Glutamatergic neuron (in vitro differentiated cells): ENCODE measurements at regions not wholly inside any gene's neighbourhood (a gene's known extent, or its start where the extent isn't known, plus 50 kb on each side); places are given as distances from the start of the nearest gene placed in this dataset.

Experiments
- DNase-seq: peaks from one replicate; pipeline ENCODE4 v3.0.0; 2022
- H3K27ac Mint-ChIP-seq: one replicate; pipeline ENCODE4 v1.8.0; 2020; ENCODE audit warnings: mild to moderate bottlenecking, mixed read lengths, inconsistent platforms; ENCODE audit not compliant: unreplicated experiment
- H3K27me3 Mint-ChIP-seq: one replicate; pipeline ENCODE4 v1.8.0; 2020; ENCODE audit warnings: mild to moderate bottlenecking, moderate library complexity, mixed read lengths, inconsistent platforms; ENCODE audit not compliant: unreplicated experiment
- H3K36me3 Mint-ChIP-seq: one replicate; pipeline ENCODE4 v1.8.0; 2020; ENCODE audit warnings: mild to moderate bottlenecking, mixed read lengths, inconsistent platforms; ENCODE audit not compliant: unreplicated experiment
- H3K4me1 Mint-ChIP-seq: one replicate; pipeline ENCODE4 v1.8.0; 2020; ENCODE audit warnings: mild to moderate bottlenecking, low read depth, mixed read lengths, inconsistent platforms; ENCODE audit not compliant: unreplicated experiment
- H3K4me3 Mint-ChIP-seq: one replicate; pipeline ENCODE4 v1.8.0; 2020; ENCODE audit warnings: mild to moderate bottlenecking, mixed read lengths, inconsistent platforms; ENCODE audit not compliant: unreplicated experiment
- H3K9me3 Mint-ChIP-seq: one replicate; pipeline ENCODE4 v1.8.0; 2020; ENCODE audit warnings: mild to moderate bottlenecking, moderate library complexity, mixed read lengths, inconsistent platforms; ENCODE audit not compliant: unreplicated experiment
- TF ChIP-seq, protein P1 (sequence below): fragments of 200-600 bp; sonication (generic); IDR thresholded peaks from one replicate; pipeline ENCODE4 v1.5.0; 2021; ENCODE audit not compliant: partially characterized antibody, unreplicated experiment

DNA sequence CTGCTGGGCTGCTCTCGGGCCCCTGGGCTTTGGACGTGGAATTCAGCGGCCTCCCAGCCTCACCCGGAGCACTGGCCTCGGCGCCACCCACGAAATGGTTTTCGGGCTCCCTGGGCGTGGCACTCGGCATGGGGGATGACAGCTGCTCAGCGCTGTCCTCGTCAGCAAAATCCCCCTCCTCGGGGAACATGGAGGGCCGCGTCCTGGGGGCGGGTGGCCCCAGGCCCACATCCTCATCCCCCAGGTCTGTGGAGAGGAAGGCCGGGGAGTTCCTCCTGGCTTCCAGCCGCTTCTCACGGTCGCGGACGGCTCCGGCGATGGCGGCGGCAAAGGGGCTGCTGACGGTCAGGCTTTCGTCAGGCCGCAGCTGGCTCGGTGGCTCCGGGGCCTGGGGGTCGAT is 88.4 kb downstream of the CTTN start:
- TF ChIP-seq, protein P1, sequence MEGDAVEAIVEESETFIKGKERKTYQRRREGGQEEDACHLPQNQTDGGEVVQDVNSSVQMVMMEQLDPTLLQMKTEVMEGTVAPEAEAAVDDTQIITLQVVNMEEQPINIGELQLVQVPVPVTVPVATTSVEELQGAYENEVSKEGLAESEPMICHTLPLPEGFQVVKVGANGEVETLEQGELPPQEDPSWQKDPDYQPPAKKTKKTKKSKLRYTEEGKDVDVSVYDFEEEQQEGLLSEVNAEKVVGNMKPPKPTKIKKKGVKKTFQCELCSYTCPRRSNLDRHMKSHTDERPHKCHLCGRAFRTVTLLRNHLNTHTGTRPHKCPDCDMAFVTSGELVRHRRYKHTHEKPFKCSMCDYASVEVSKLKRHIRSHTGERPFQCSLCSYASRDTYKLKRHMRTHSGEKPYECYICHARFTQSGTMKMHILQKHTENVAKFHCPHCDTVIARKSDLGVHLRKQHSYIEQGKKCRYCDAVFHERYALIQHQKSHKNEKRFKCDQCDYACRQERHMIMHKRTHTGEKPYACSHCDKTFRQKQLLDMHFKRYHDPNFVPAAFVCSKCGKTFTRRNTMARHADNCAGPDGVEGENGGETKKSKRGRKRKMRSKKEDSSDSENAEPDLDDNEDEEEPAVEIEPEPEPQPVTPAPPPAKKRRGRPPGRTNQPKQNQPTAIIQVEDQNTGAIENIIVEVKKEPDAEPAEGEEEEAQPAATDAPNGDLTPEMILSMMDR = no peak
- Mint-ChIP-seq H3K27me3 (peaks cover 8% of the 10 kb centered on the region), H3K27ac (no peak overlapping the region), H3K9me3 (peaks cover 3% of the 10 kb centered on the region), H3K36me3 (peaks cover 20% of the 10 kb centered on the region), H3K4me3 (no peak overlapping the region), H3K4me1 (peaks cover 3% of the 10 kb centered on the region)
- no peak for DNase-seq

GRCh38 chr11:70487160-70487559 is 88.8 kb downstream of the CTTN start:
- TF ChIP-seq, protein P1 = no peak
- Mint-ChIP-seq H3K27me3 (peaks cover 8% of the 10 kb centered on the region), H3K36me3 (peaks cover 20% of the 10 kb centered on the region), H3K27ac (no peak overlapping the region), H3K4me3 (no peak overlapping the region), H3K4me1 (peaks cover 3% of the 10 kb centered on the region), H3K9me3 (peaks cover 3% of the 10 kb centered on the region)
- no peak for DNase-seq

GRCh38 chr11:70487756-70488155 is 89.4 kb downstream of the CTTN start:
- Mint-ChIP-seq H3K27ac (no peak overlapping the region), H3K27me3 (peaks cover 8% of the 10 kb centered on the region), H3K9me3 (peaks cover 3% of the 10 kb centered on the region), H3K4me3 (no peak overlapping the region), H3K4me1 (peaks cover 1% of the 10 kb centered on the region), H3K36me3 (peaks cover 20% of the 10 kb centered on the region)
- DNase-seq = no peak
- TF ChIP-seq, protein P1 = no peak

GRCh38 chr11:70488171-70488703 is 89.9 kb downstream of the CTTN start:
- TF ChIP-seq, protein P1 = no peak
- Mint-ChIP-seq H3K4me1 (no peaks in the 10 kb centered on the region), H3K9me3 (peaks cover 3% of the 10 kb centered on the region), H3K27ac (no peak overlapping the region), H3K36me3 (peaks cover 20% of the 10 kb centered on the region), H3K27me3 (peaks cover 8% of the 10 kb centered on the region), H3K4me3 (no peak overlapping the region)
- DNase-seq = peak; percentile 11

- peaks cover 8% of the 10 kb centered on the region for H3K27me3 Mint-ChIP-seq
- TF ChIP-seq, protein P1 = no peak
- no peak overlapping the region for H3K27ac Mint-ChIP-seq
- H3K36me3 Mint-ChIP-seq = peaks cover 20% of the 10 kb centered on the region
- peaks cover 3% of the 10 kb centered on the region for H3K9me3 Mint-ChIP-seq
- DNase-seq = no peak
- no peak overlapping the region for H3K4me3 Mint-ChIP-seq
- no peaks in the 10 kb centered on the region for H3K4me1 Mint-ChIP-seq
These were observed 90.9 kb downstream of the CTTN start for GRCh38 chr11:70489276-70489675.
